GM19324 (cell line): ENCODE measurements at regions not wholly inside any gene's neighbourhood (a gene's known extent, or its start where the extent isn't known, plus 50 kb on each side); places are given as distances from the start of the nearest gene placed in this dataset.

Source experiments
- ATAC-seq: cut with Tn5 transposase; IDR thresholded peaks from one replicate; pipeline ENCODE4 v1.9.1; 2021; ENCODE audit warnings: mild to moderate bottlenecking, moderate library complexity; ENCODE audit not compliant: unreplicated experiment, low FRiP score

GRCh38 chr11:27287205-27287604 lies 75.8 kb downstream of the CCDC34 start:
- no peak for ATAC-seq

DNA sequence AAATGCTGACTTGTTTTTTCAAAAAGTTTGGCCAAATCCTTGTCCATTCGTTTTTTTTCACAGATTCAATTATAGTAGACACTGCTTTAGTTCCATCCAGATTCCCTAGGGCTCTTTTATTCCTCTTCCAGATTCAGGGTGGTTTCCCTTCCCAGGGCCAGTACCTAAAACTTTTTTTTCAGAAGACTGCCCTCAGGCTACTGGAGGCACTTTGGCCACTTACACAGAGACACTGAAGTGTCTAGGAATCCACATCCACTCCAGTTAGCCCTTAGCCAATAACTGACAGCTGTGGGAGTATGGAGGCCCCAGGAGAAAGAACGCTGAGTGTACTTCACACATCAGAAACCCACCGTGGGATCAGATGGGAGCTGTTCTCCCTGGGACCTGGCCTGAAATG lies 77.3 kb downstream of the CCDC34 start:
- no peak for ATAC-seq

DNA sequence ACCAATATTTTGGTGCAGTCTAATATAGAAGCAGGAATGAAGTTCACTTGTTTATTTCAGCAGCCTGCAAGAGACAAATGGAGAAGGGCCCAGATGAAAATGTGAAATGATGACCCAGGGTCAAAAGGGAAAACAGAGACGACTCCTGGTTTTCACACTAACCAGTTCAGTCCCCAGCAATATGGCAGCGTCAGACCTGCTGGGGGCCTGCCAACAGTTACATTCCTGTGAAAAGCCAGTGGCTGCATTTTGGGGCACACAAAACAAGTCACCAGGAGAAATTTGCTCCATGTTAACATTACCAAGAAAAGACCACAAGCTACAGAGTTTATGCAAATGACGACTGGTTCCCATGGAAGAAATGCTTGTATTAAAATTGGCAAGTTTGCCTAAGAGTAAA lies 80.2 kb downstream of the CCDC34 start:
- ATAC-seq = no peak

- ATAC-seq = no peak
These were observed 81.0 kb downstream of the CCDC34 start for GRCh38 chr11:27281740-27282590.

DNA sequence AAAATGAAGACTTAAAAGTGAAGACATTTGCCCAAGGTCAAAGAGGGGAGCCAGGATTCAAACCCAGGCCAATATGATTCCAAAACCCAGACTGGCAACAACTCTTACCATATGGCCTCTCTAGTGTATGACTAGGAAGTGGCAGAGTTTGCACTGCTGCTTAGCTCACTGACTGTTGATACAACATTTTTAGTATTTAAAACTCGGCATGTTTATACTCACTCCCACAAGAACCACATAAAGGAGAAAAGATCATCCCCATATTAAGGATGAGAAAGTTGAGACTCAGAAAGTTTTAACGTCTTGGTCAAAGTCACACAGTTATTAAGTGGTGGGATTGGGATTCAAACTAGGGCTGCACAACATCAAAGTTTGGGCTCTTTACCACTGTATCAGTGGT lies 81.7 kb downstream of the CCDC34 start:
- ATAC-seq = no peak

DNA sequence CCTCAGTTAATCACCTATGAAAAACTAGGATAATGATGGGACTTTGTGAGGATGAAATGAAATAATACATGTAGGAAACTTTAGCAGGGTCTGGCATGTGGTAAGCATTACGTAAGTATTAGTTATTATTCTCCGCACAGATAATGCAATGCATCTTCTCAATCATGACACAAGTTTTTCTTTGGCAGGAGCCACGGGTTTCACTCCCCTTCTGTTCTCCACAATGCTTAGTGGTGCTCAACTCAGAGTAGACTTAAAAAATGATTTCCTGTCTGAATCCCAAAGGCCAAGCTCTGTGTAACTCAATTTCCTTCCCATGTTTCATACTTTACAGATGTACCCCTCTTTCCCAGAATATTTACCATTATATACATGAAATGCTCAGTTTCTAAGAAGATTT lies 82.9 kb downstream of the CCDC34 start:
- ATAC-seq = no peak

- ATAC-seq = no peak
These were observed 83.6 kb downstream of the CCDC34 start for GRCh38 chr11:27279460-27279859.

- no peak for ATAC-seq
These were observed 85.2 kb downstream of the CCDC34 start for GRCh38 chr11:27277843-27278242.

- ATAC-seq = no peak
These were observed 86.9 kb downstream of the CCDC34 start for GRCh38 chr11:27276141-27276540.

GRCh38 chr11:27274854-27275395 lies 88.1 kb downstream of the CCDC34 start:
- ATAC-seq = no peak

GRCh38 chr11:27266125-27266524 lies 96.9 kb downstream of the CCDC34 start:
- ATAC-seq = no peak

DNA sequence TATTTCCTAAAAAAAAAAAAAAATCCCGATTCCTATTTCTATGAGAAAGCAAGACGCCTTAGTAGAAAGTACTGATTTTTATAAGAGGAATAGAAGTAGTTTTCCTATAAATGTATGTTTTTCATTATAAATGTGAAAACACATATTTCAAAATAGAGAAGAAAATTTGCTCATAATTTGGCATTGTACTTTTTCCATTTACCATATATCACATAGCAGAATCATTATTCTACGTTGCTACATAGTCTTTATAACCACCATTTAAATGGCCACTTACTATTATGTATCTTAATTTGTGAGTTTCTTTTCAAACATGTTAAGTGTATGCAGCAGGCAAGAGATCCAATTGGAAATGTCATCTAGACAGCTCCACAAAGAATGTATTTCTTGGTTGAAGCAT lies 99.0 kb downstream of the CCDC34 start:
- ATAC-seq = no peak

DNA sequence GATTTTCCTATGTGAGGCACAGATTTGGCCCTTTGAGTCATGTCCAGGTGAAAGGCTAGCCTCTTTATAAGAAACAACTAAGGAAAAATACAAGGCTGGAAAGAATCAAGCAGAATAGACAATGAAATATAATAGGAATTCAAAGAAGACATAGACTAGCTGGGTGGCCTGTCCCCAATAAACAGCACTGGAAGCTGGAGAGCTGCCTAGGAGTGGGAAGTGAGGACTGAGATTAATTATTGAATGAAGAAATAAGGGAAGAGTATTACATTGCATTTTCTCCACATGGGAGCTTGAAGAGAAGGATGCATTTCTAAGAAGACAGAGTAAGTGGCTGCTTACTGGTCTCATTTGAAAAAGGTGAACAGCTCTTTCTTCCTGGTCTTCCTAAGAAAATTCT lies 100.0 kb downstream of the CCDC34 start:
- no peak for ATAC-seq

GRCh38 chr11:27255447-27255828 lies 107.6 kb downstream of the CCDC34 start:
- no peak for ATAC-seq

GRCh38 chr11:27254744-27255446 lies 108.1 kb downstream of the CCDC34 start:
- no peak for ATAC-seq

GRCh38 chr11:27253224-27253623 lies 109.8 kb downstream of the CCDC34 start:
- no peak for ATAC-seq

GRCh38 chr11:27250867-27251665 lies 111.9 kb downstream of the CCDC34 start:
- ATAC-seq = no peak

DNA sequence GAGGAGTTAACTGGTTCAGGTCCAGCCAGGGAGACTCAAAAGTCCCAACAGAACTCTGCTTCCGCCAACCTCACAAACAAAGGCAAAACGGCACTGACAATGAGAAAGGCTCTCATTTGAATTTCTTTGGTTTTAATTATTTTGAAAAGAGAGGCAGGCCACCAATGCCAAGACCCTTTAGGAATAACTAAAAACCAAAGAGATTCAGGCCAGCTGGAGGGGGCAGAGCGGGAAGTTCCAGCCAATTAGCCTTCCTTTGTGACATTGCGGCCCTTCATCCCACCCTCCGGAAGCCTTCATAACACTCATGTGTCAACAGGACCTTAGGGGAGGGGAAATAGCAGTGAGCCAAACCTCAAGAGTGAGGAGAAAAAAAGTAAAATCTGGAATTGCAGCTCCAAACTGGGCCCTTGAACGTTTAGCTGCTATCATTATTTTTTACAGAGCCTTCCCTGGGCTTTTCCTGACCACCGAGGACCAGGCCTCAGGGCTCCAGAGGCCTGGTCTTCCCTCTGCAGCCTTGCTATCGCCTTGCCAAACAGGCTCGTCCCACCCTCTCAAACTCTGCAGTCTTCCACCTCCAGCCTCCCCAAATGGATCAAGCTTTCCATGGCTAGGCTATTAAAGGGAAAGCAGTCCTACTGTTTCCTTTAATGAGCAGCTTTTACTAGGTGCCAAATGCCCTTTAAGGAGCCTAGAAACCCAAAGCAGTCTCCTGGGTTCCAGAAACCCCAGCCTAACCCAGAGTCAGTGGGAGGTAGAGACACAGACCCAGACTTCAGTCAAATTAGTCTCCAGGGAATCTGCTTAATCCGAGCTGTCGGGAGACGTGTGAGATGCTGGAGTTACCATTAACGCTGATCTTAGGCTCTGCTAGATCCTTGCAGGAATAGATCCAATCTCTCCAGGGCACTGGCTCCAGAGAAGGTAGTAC lies 114.2 kb downstream of the CCDC34 start:
- no peak for ATAC-seq

DNA sequence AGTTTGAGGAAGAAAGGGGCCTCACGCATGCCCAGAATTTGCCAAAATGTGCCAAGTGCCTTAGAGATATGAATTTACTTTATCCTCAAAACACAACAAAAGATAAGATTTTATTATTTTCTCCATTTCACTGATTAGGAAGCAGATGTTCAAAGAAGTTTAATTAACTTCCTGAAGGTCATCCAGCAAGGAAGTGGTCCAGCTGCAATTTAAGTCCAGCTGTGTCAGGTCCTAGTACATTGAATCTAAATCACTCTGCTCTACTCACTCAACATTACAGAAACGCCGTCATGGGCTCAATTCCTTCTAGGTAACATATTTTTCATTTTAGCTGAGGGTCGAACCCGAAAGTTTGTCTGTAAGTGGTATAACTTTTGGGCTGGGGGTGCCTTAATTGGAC lies 115.4 kb downstream of the CCDC34 start:
- ATAC-seq = no peak

- ATAC-seq = no peak
These were observed 116.1 kb downstream of the CCDC34 start for GRCh38 chr11:27246925-27247324.
